HG03354 (cell line): ENCODE measurements at regions not wholly inside any gene's neighbourhood (a gene's known extent, or its start where the extent isn't known, plus 50 kb on each side); places are given as distances from the start of the nearest gene placed in this dataset.

Experiments used
- ATAC-seq: cut with Tn5 transposase; IDR thresholded peaks from one replicate; pipeline ENCODE4 v1.9.1; 2021; ENCODE audit warnings: mild to moderate bottlenecking; ENCODE audit not compliant: unreplicated experiment, poor library complexity, severe bottlenecking

- ATAC-seq, result no peak
Observed at GRCh38 chr6:144879436-144879835, 594.3 kb downstream of the UTRN start.

- no peak for ATAC-seq
Observed at GRCh38 chr6:144882425-144882824, 597.3 kb downstream of the UTRN start.

GRCh38 chr6:144883915-144884314, 598.8 kb downstream of the UTRN start:
- ATAC-seq, result no peak

- ATAC-seq, result no peak
Observed at GRCh38 chr6:144885817-144886216, 600.7 kb downstream of the UTRN start.

- ATAC-seq, result no peak
Observed at GRCh38 chr6:144886682-144887081, 601.5 kb downstream of the UTRN start.

GRCh38 chr6:144888621-144889020, 603.5 kb downstream of the UTRN start:
- no peak for ATAC-seq

GRCh38 chr6:144893680-144894151, 608.6 kb downstream of the UTRN start:
- ATAC-seq, result no peak

GRCh38 chr6:144894240-144894639, 609.1 kb downstream of the UTRN start:
- no peak for ATAC-seq

- ATAC-seq, result no peak
Observed at GRCh38 chr6:144895313-144896278, 610.5 kb downstream of the UTRN start.

GRCh38 chr6:144896289-144896688, 611.2 kb downstream of the UTRN start:
- no peak for ATAC-seq

GRCh38 chr6:144896871-144897270, 611.7 kb downstream of the UTRN start:
- ATAC-seq, result no peak

GRCh38 chr6:144897441-144897921, 612.3 kb downstream of the UTRN start:
- no peak for ATAC-seq

GRCh38 chr6:144898052-144898689, 613.0 kb downstream of the UTRN start:
- no peak for ATAC-seq

GRCh38 chr6:144898741-144899140, 613.6 kb downstream of the UTRN start:
- no peak for ATAC-seq

GRCh38 chr6:144899161-144899560, 614.0 kb downstream of the UTRN start:
- ATAC-seq, result no peak

- ATAC-seq, result no peak
Observed at GRCh38 chr6:144901412-144901811, 616.3 kb downstream of the UTRN start.

- no peak for ATAC-seq
Observed at GRCh38 chr6:144908004-144908403, 622.9 kb downstream of the UTRN start.

- ATAC-seq, result no peak
Observed at GRCh38 chr6:144909753-144910285, 624.7 kb downstream of the UTRN start.

- ATAC-seq, result no peak
Observed at GRCh38 chr6:144911322-144911721, 626.2 kb downstream of the UTRN start.

- no peak for ATAC-seq
Observed at GRCh38 chr6:144912474-144912873, 627.3 kb downstream of the UTRN start.
